ENCODE measurements at regions not wholly inside any gene's neighbourhood (a gene's known extent, or its start where the extent isn't known, plus 50 kb on each side); places are given as distances from the start of the nearest gene placed in this dataset.
"Not testable (repeated sequence)": the region's sequence is repeated elsewhere in the genome, so short reads cannot be mapped to it uniquely, and the experiment has no call there.

- FAIRE-seq = not testable (repeated sequence)
Observed at GRCh38 chr12:9304540-9304939, 96.3 kb upstream of the PZP start.

DNA sequence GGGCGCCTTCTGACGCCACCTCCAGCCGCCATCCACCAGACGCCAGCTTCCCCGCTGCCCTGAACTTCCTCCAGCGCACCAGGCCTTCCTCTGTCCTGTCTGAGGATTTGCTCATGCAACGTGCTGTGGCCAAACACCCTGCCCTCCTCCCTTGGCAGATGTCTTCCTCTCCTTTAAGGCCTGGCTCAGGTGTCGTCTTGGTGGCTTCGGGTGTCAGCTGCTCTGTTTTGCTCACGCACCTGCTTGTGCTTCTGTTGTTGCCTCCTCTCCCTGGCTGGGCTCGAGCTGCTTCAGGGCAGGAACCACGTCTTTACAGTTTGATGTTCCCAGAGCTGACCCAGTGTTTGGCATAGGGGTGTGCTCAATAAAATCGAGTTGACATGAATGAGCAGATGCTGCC lies 87.7 kb upstream of the PZP start:
- FAIRE-seq = not testable (repeated sequence)

GRCh38 chr12:9294072-9294620 lies 86.0 kb upstream of the PZP start:
- FAIRE-seq = not testable (repeated sequence)

- not testable (repeated sequence) for FAIRE-seq
Observed at GRCh38 chr12:9293391-9293790, 85.2 kb upstream of the PZP start.

- FAIRE-seq = not testable (repeated sequence)
Observed at GRCh38 chr12:9289984-9290383, 81.8 kb upstream of the PZP start.

GRCh38 chr12:9284724-9285123 lies 76.5 kb upstream of the PZP start:
- not testable (repeated sequence) for FAIRE-seq

GRCh38 chr12:9284197-9284596 lies 76.0 kb upstream of the PZP start:
- not testable (repeated sequence) for FAIRE-seq

DNA sequence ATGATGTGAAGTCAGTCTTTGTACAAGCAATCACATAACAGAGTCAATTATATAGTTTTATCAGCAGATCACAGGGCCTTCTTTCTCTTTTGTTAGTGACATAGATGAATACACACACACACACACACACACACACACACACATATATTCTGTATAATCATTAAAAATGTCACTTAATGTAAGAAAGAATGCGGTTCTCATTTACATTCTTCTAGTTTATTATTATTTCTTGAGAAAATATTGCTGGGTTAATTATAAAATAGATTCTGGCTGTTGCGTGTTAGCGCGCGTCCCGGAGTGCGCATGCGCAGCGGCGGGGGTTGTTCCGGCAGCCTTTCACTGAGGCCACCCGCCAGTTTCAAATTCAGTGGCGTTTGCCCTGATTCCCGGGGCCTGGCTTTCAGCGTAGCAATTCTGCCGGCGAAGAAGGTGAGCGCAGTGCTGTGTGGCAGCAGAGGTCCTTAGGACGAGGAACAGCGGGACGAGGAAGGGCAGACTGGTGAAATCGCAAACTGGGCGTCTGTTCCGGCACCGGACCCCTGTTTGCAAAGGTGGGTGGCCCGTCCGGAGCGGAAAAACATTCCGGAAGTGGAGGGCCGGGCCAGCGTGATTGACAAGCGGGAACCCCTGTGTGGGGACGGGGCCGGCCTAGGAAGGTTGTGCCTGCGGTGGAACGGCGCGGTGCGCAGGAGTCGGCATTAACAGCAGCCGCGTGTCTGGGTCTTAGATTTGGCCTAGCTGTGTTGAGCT lies 75.3 kb upstream of the PZP start:
- FAIRE-seq = not testable (repeated sequence)

DNA sequence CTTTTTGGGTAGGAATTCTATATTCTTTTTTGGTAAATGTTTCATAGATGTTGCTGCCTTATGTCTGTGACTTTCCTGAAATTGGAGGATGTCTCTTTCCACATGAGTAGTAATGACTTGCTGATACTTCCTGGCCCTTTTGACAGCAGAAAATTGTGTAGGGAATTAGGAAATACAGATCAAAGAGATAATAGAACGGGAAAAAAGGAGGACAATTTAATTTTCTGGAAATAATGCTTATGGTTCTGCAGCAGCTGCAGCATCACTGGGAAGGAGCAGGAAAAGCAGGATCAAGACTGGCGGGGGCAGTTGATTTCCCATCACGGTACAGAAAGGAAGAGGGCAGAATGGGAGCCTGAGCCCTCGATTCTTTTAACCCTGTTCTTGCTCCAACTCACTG lies 68.8 kb upstream of the PZP start:
- FAIRE-seq = no peak

DNA sequence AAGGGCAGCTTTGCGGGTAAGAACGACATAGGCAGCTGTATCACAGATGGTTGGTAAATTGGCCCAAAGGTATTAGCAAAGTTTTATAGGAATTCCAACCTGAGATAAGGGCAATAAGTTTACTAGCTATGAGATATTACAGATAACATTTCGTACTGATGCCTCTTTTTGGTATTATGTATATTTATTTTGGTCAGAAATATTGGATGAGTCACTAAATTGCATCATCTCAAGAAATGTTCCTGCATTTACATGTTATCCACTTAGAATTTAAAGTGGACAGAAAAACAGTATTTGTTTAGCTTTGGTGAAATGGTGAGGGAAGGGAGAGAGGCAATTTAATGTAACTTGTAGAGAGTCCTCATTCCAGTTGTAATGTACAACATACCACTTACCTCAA lies 65.1 kb upstream of the PZP start:
- no peak for FAIRE-seq

GRCh38 chr12:9271875-9272274 lies 63.7 kb upstream of the PZP start:
- no peak for FAIRE-seq

GRCh38 chr12:9264546-9264945 lies 56.4 kb upstream of the PZP start:
- FAIRE-seq = no peak

- no peak for FAIRE-seq
Observed at GRCh38 chr12:9260931-9261330, 52.7 kb upstream of the PZP start.

GRCh38 chr12:9258676-9259075 lies 50.5 kb upstream of the PZP start:
- peak; percentile 9 for FAIRE-seq
